HL-60 (cell line): ENCODE measurements at regions not wholly inside any gene's neighbourhood (a gene's known extent, or its start where the extent isn't known, plus 50 kb on each side); places are given as distances from the start of the nearest gene placed in this dataset.

Source experiments
- GABPA ChIP-seq: IDR thresholded peaks from 2 replicates; pipeline ENCODE4 v1.6.1; 2012; ENCODE audit warnings: low read depth
- POLR2AphosphoS5 ChIP-seq: IDR thresholded peaks from 2 replicates; pipeline ENCODE4 v1.6.1; 2012; ENCODE audit warnings: low read depth
- SPI1 ChIP-seq: IDR thresholded peaks from 2 replicates; pipeline ENCODE4 v1.6.1; 2012; ENCODE audit warnings: low read depth, mild to moderate bottlenecking, borderline replicate concordance
- TF ChIP-seq, protein P1 (sequence below): IDR thresholded peaks from one replicate; pipeline ENCODE4 v1.5.1; 2011; ENCODE audit warnings: low read length, control low read depth, inconsistent platforms; ENCODE audit not compliant: insufficient read depth
- TF ChIP-seq, protein P2 (sequence below): IDR thresholded peaks from 2 replicates; pipeline ENCODE4 v1.6.1; 2012; ENCODE audit warnings: low read depth; ENCODE audit not compliant: insufficient replicate concordance

DNA sequence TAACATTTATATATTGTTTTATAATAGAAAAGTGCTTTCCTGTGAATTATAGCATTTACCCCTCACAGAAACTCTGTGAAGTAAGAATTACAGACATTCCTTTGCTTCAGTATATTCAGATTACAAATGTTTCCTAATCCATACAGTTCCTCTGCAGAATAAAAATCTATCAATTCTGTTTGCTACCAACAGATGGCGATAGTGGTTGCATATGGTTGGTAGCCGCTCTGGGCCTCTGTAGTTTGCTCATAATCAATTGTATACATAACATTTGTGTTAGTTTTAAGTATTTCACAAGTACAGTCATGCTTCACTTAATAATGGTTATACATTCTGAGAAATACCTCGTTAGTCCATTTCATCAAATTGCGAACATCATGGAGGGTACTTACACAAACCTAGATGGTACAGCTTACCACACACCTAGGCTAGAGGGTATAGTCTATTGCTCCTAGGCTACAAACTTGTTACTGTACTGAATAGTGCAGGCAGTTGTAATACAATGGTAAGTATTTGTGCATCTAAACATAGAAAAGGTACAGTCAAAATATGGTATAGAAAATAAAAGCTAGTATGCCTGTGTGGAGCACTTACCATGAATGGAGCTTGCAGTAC, 94.4 kb upstream of the STEAP4 start:
- TF ChIP-seq, protein P1, sequence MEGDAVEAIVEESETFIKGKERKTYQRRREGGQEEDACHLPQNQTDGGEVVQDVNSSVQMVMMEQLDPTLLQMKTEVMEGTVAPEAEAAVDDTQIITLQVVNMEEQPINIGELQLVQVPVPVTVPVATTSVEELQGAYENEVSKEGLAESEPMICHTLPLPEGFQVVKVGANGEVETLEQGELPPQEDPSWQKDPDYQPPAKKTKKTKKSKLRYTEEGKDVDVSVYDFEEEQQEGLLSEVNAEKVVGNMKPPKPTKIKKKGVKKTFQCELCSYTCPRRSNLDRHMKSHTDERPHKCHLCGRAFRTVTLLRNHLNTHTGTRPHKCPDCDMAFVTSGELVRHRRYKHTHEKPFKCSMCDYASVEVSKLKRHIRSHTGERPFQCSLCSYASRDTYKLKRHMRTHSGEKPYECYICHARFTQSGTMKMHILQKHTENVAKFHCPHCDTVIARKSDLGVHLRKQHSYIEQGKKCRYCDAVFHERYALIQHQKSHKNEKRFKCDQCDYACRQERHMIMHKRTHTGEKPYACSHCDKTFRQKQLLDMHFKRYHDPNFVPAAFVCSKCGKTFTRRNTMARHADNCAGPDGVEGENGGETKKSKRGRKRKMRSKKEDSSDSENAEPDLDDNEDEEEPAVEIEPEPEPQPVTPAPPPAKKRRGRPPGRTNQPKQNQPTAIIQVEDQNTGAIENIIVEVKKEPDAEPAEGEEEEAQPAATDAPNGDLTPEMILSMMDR: peak; percentile 30
- TF ChIP-seq POLR2AphosphoS5 (no peak), GABPA (no peak), SPI1 (no peak)
- TF ChIP-seq, protein P2, sequence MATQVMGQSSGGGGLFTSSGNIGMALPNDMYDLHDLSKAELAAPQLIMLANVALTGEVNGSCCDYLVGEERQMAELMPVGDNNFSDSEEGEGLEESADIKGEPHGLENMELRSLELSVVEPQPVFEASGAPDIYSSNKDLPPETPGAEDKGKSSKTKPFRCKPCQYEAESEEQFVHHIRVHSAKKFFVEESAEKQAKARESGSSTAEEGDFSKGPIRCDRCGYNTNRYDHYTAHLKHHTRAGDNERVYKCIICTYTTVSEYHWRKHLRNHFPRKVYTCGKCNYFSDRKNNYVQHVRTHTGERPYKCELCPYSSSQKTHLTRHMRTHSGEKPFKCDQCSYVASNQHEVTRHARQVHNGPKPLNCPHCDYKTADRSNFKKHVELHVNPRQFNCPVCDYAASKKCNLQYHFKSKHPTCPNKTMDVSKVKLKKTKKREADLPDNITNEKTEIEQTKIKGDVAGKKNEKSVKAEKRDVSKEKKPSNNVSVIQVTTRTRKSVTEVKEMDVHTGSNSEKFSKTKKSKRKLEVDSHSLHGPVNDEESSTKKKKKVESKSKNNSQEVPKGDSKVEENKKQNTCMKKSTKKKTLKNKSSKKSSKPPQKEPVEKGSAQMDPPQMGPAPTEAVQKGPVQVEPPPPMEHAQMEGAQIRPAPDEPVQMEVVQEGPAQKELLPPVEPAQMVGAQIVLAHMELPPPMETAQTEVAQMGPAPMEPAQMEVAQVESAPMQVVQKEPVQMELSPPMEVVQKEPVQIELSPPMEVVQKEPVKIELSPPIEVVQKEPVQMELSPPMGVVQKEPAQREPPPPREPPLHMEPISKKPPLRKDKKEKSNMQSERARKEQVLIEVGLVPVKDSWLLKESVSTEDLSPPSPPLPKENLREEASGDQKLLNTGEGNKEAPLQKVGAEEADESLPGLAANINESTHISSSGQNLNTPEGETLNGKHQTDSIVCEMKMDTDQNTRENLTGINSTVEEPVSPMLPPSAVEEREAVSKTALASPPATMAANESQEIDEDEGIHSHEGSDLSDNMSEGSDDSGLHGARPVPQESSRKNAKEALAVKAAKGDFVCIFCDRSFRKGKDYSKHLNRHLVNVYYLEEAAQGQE: no peak
